ENCODE measurements at regions not wholly inside any gene's neighbourhood (a gene's known extent, or its start where the extent isn't known, plus 50 kb on each side); places are given as distances from the start of the nearest gene placed in this dataset.

GRCh38 chr5:44441460-44441859, 52.2 kb upstream of the FGF10 start:
- no peak for DNase-seq (ENCODE audit: low spot score in 2 of 2)
- Mint-ChIP-seq H3K9me3 (peaks cover 20% of the 10 kb centered on the region), H3K27ac (no peak overlapping the region), H3K36me3 (no peaks in the 10 kb centered on the region), H3K4me3 (no peak overlapping the region), H3K4me1 (no peaks in the 10 kb centered on the region)
- no peak for ATAC-seq

GRCh38 chr5:44440186-44440585, 51.0 kb upstream of the FGF10 start:
- no peak overlapping the region for H3K27ac Mint-ChIP-seq
- no peaks in the 10 kb centered on the region for H3K36me3 Mint-ChIP-seq
- H3K4me1 Mint-ChIP-seq: no peaks in the 10 kb centered on the region
- no peak overlapping the region for H3K4me3 Mint-ChIP-seq
- no peak for DNase-seq (ENCODE audit: low spot score in 2 of 2)
- no peak for ATAC-seq
- H3K9me3 Mint-ChIP-seq: peaks cover 13% of the 10 kb centered on the region
